Kidney (tissue), 13 donors: ENCODE measurements at regions not wholly inside any gene's neighbourhood (a gene's known extent, or its start where the extent isn't known, plus 50 kb on each side); places are given as distances from the start of the nearest gene placed in this dataset.

Source experiments
- DNase-seq, 5 donors: peaks; one replicate each; pipeline ENCODE4 v3.0.0-alpha.2; 2013 to 2020
- FAIRE-seq: peaks from 2 replicates; lab custom pipeline; 2012; peaks lifted over from hg19 to GRCh38; lab: Jason Lieb, UNC
- H3K27ac ChIP-seq, 2 donors: one replicate each; pipeline ENCODE4 v1.7.0; 2013; ENCODE audit warnings: low read depth in 2 of 2, low read length in 2 of 2, inconsistent platforms in 1 of 2
- H3K27me3 ChIP-seq: one replicate; pipeline ENCODE4 v1.7.1; 2013; ENCODE audit warnings: low read length, inconsistent platforms; ENCODE audit not compliant: control insufficient read depth, insufficient read depth
- H3K36me3 ChIP-seq, 3 donors: one replicate each; pipeline versions ENCODE4 v1.7.0 to v1.7.1; 2013; ENCODE audit warnings: low read length in 3 of 3, control low read depth in 1 of 3, inconsistent platforms in 1 of 3; ENCODE audit not compliant: insufficient read depth in 3 of 3, control insufficient read depth in 2 of 3
- H3K4me1 ChIP-seq, 3 donors: one replicate each; pipeline versions ENCODE4 v1.7.0 to v1.7.1; 2013; ENCODE audit warnings: low read length in 3 of 3, inconsistent platforms in 1 of 3, low read depth in 1 of 3; ENCODE audit not compliant: control insufficient read depth in 2 of 3, insufficient read depth in 2 of 3
- H3K4me3 ChIP-seq, 3 donors: one replicate each; pipeline versions ENCODE4 v1.7.0 to v1.8.1; 2013; ENCODE audit warnings: low read length in 3 of 3, control low read depth in 1 of 3, inconsistent platforms in 1 of 3
- H3K9ac ChIP-seq, 3 donors: one replicate each; pipeline versions ENCODE4 v1.7.0 to v1.7.1; 2013; ENCODE audit warnings: low read length in 3 of 3, control low read depth in 1 of 3, inconsistent platforms in 1 of 3
- H3K9me3 ChIP-seq, 3 donors: one replicate each; pipeline versions ENCODE4 v1.7.0 to v1.7.1; 2013; ENCODE audit warnings: low read length in 3 of 3, control low read depth in 1 of 3, inconsistent platforms in 1 of 3; ENCODE audit not compliant: control insufficient read depth in 2 of 3, insufficient read depth in 1 of 3
- CTCF ChIP-seq: IDR thresholded peaks from 3 replicates; pipeline ENCODE4 v1.5.1; 2012; ENCODE audit warnings: mild to moderate bottlenecking, moderate library complexity, borderline replicate concordance; ENCODE audit not compliant: insufficient read depth; ENCODE audit errors: extremely low read depth
- intact Hi-C: fragments of 100-400 bp; cut with DNase I; formaldehyde crosslinking; loops from one replicate; pipeline ENCODE4 v1.11.1; 2022
- donor health status: control.
- donor health status: control.
- donor health status: control.
- donor health status: control.
- donor health status: control.
- donor health status: DM: yes; HTN: yes; CAD: no.
- donor health status: Normal renal cell carcinoma (clear cell type).

GRCh38 chr11:70851308-70851707, 401.1 kb downstream of the SHANK2 start:
- no peak overlapping the region for H3K27ac ChIP-seq
- H3K4me1 ChIP-seq, result peaks cover 0 to 15% (median 13%) of the 10 kb centered on the region in 3 donors
- DNase-seq, result no peak
- TF ChIP-seq CTCF, result no peak
- H3K9ac ChIP-seq, result no peak overlapping the region
- no peaks in the 10 kb centered on the region for H3K36me3 ChIP-seq
- no peaks in the 10 kb centered on the region for H3K9me3 ChIP-seq
- intact Hi-C loops, result no loop called here
- no peaks in the 10 kb centered on the region for H3K27me3 ChIP-seq
- FAIRE-seq, result no peak
- H3K4me3 ChIP-seq, result no peak overlapping the region

- DNase-seq (no peak), FAIRE-seq (no peak)
- Histone ChIP-seq H3K4me3 (no peak overlapping the region), H3K9me3 (no peaks in the 10 kb centered on the region), H3K4me1 (peaks cover 0 to 15% (median 13%) of the 10 kb centered on the region in 3 donors), H3K36me3 (no peaks in the 10 kb centered on the region), H3K27me3 (no peaks in the 10 kb centered on the region), H3K27ac (no peak overlapping the region), H3K9ac (no peak overlapping the region)
- no peak for TF ChIP-seq CTCF
- intact Hi-C loops, result no loop called here
Observed at GRCh38 chr11:70851907-70852306, 400.5 kb downstream of the SHANK2 start.

GRCh38 chr11:70853068-70853769, 399.2 kb downstream of the SHANK2 start:
- no peaks in the 10 kb centered on the region for H3K27me3 ChIP-seq
- FAIRE-seq, result no peak
- DNase-seq, result peak in 1 of 5 donors; percentile 38
- peaks cover 0 to 15% (median 13%) of the 10 kb centered on the region in 3 donors for H3K4me1 ChIP-seq
- H3K27ac ChIP-seq, result no peak overlapping the region
- intact Hi-C loops, result no loop called here
- no peak for TF ChIP-seq CTCF
- no peaks in the 10 kb centered on the region for H3K36me3 ChIP-seq
- H3K4me3 ChIP-seq, result no peak overlapping the region
- no peaks in the 10 kb centered on the region for H3K9me3 ChIP-seq
- H3K9ac ChIP-seq, result no peak overlapping the region

GRCh38 chr11:70853770-70854108, 398.6 kb downstream of the SHANK2 start:
- intact Hi-C loops, result no loop called here
- no peak for TF ChIP-seq CTCF
- no peak for FAIRE-seq

More at GRCh38 chr11:70853770-70854108, 398.6 kb downstream of the SHANK2 start:
- no peak overlapping the region for H3K9ac ChIP-seq
- H3K27me3 ChIP-seq, result no peaks in the 10 kb centered on the region
- no peak overlapping the region for H3K4me3 ChIP-seq
- peaks cover 0 to 15% (median 13%) of the 10 kb centered on the region in 3 donors for H3K4me1 ChIP-seq
- H3K9me3 ChIP-seq, result no peaks in the 10 kb centered on the region
- no peak for DNase-seq
- no peaks in the 10 kb centered on the region for H3K36me3 ChIP-seq
- no peak overlapping the region for H3K27ac ChIP-seq
